Body of pancreas (tissue), 4 donors: ENCODE measurements at regions not wholly inside any gene's neighbourhood (a gene's known extent, or its start where the extent isn't known, plus 50 kb on each side); places are given as distances from the start of the nearest gene placed in this dataset.

Source experiments
- ATAC-seq: fragments of 150-250 bp; one replicate; pipeline ENCODE4 v1.9.1; 2016
- DNase-seq, 4 donors: peaks; one replicate each; pipeline ENCODE4 v3.0.0-alpha.2; 2019
- H3K27ac ChIP-seq, 4 donors: fragments of 200-600 bp; sonication (generic); 1 replicate in 3 of 4; 2 replicates in 1 of 4; pipeline versions ENCODE4 v1.5.1 to v1.6.1; 2016 to 2019; ENCODE audit warnings: mild to moderate bottlenecking in 1 of 4, mixed read lengths in 1 of 4, moderate library complexity in 1 of 4
- H3K27me3 ChIP-seq, 2 donors: fragments of 200-600 bp; sonication (generic); one replicate each; pipeline ENCODE4 v1.6.0; 2016; ENCODE audit warnings: mild to moderate bottlenecking in 1 of 2
- H3K36me3 ChIP-seq, 2 donors: fragments of 200-600 bp; sonication (generic); replicated peaks in 1 of 2; 2 replicates each; pipeline ENCODE4 v1.5.1; 2016; ENCODE audit warnings: low read depth in 2 of 2; ENCODE audit not compliant: insufficient read depth in 1 of 2
- H3K4me1 ChIP-seq: fragments of 200-600 bp; sonication (generic); one replicate; pipeline ENCODE4 v1.6.0; 2016
- H3K4me3 ChIP-seq, 2 donors: fragments of 200-600 bp; sonication (generic); 1 replicate in 1 of 2; 2 replicates in 1 of 2; pipeline ENCODE4 v1.5.1; 2016 to 2019
- H3K9me3 ChIP-seq, 3 donors: fragments of 200-600 bp; sonication (generic); 1 replicate in 2 of 3; 2 replicates in 1 of 3; pipeline ENCODE4 v1.5.1; 2016
- CTCF ChIP-seq, 7 experiments: fragments of 450-650 bp in 4 of 7; fragments of 200-600 bp in 3 of 7; sonication (generic) in 3 of 7; IDR thresholded peaks; one replicate each; pipeline ENCODE4 v1.5.1; 2016 to 2019; ENCODE audit warnings: antibody characterized with exemption in 7 of 7
- POLR2A ChIP-seq, 3 donors: fragments of 450-650 bp; IDR thresholded peaks; one replicate each; pipeline ENCODE4 v1.6.1; 2016; ENCODE audit warnings: antibody characterized with exemption in 3 of 3, mild to moderate bottlenecking in 2 of 3
- WGBS, 2 donors: methylation state at CpG; one replicate each; pipeline ENCODE4 v1.1.5; 2017; 5-methylcytosine and 5-hydroxymethylcytosine counted together
- intact Hi-C: fragments of 100-400 bp; cut with DNase I; formaldehyde crosslinking; loops from one replicate; pipeline ENCODE4 v1.15.1; 2023

DNA sequence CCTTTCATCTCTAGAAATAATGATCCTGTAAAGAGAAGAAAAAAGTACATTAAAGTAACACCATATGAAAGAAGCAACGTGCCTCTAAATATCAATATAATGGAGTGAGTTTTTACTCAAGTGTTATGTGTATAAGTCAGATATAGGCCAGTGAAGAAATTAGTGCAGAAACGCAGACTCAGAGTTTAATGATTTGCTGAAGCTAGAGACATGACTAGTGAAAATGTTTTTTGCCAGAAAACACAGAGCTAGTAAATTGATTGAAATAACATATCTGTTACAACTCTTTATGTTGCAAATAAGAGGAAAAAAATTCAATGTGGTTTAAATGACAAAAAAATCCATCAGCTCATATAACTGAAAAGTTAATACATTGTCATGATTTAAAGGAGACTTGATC lies 217.2 kb upstream of the NXPH2 start:
- WGBS, 2 donors, result 21 to 28% methylated on average over 2 of the region's 2 CpGs
- Histone ChIP-seq H3K27me3 (no peaks in the 10 kb centered on the region), H3K36me3 (no peaks in the 10 kb centered on the region), H3K4me3 (no peak overlapping the region), H3K4me1 (no peaks in the 10 kb centered on the region), H3K9me3 (no peaks in the 10 kb centered on the region), H3K27ac (no peak overlapping the region)
- DNase-seq, result no peak
- intact Hi-C loops, result no loop called here
- TF ChIP-seq CTCF (IDR thresholded peaks at IDR 0.05) (no peak), POLR2A (IDR thresholded peaks at IDR 0.05) (no peak)
- ATAC-seq, result no peak

DNA sequence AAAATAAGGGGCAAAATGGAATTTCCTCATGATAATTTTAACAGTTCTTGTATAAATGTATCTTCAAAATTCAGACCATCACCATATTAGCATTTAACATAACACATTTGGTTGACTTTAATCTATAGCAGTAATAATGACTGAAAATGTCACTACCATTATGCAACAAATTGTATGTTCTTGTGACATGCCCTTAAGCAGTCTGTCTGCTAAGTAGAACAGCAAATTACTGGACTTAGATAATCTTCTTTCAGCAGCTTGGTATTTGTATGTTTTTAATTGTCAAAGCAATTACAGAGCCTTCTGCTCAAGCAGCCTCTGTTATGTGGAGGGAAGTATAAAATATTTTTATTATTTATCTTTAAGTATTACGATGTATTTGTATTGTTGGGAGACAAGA lies 214.3 kb upstream of the NXPH2 start:
- H3K27me3 ChIP-seq, result no peaks in the 10 kb centered on the region
- intact Hi-C loops, result no loop called here
- WGBS, 2 donors, result 66 to 73% methylated on average over 1 of the region's 1 CpG
- H3K27ac ChIP-seq, result no peak overlapping the region
- no peak for TF ChIP-seq POLR2A (IDR thresholded peaks at IDR 0.05)
- no peak for TF ChIP-seq CTCF (IDR thresholded peaks at IDR 0.05)
- DNase-seq (no peak), ATAC-seq (no peak)
- H3K9me3 ChIP-seq, result no peaks in the 10 kb centered on the region
- H3K4me3 ChIP-seq, result no peak overlapping the region
- H3K36me3 ChIP-seq, result no peaks in the 10 kb centered on the region
- no peaks in the 10 kb centered on the region for H3K4me1 ChIP-seq

DNA sequence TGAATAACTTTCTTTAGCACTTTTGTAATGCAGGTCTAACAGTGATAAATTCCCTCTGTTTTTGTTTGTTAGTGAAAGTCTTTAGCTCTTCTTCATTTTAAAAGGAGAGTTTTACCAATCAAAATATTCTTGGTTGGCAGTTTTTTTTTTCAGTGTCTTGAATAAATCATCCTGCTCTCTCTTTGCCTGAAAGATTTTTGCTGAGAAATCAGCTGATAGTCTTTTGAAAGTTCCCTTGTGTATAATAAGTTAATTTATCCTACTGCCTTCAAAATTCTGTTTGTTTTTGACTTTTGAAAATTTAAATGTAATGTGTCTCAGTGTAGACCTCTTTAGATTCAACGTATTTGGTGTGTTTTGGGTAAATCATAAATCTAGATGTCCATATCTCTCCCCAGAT lies 205.7 kb upstream of the NXPH2 start:
- intact Hi-C loops, result no loop called here
- H3K4me3 ChIP-seq, result no peak overlapping the region
- 36 to 43% methylated on average over 1 of the region's 1 CpG for WGBS, 2 donors
- H3K27me3 ChIP-seq, result no peaks in the 10 kb centered on the region
- no peaks in the 10 kb centered on the region for H3K4me1 ChIP-seq
- ATAC-seq (no peak), DNase-seq (no peak)
- H3K9me3 ChIP-seq, result no peaks in the 10 kb centered on the region
- TF ChIP-seq CTCF (IDR thresholded peaks at IDR 0.05), result no peak
- TF ChIP-seq POLR2A (IDR thresholded peaks at IDR 0.05), result no peak
- no peak overlapping the region for H3K27ac ChIP-seq
- H3K36me3 ChIP-seq, result no peaks in the 10 kb centered on the region

- 53 to 65% methylated on average over 4 of the region's 4 CpGs for WGBS, 2 donors
Measured at GRCh38 chr2:138979131-138979785, 199.1 kb upstream of the NXPH2 start.

More at GRCh38 chr2:138979131-138979785, 199.1 kb upstream of the NXPH2 start:
- Histone ChIP-seq H3K4me1 (no peaks in the 10 kb centered on the region), H3K27ac (no peak overlapping the region), H3K9me3 (no peaks in the 10 kb centered on the region), H3K4me3 (no peak overlapping the region), H3K27me3 (no peaks in the 10 kb centered on the region), H3K36me3 (no peaks in the 10 kb centered on the region)
- intact Hi-C loops, result no loop called here
- TF ChIP-seq CTCF (IDR thresholded peaks at IDR 0.05) (no peak), POLR2A (IDR thresholded peaks at IDR 0.05) (no peak)
- ATAC-seq, result no peak
- DNase-seq, result no peak
